ENCODE measurements at regions not wholly inside any gene's neighbourhood (a gene's known extent, or its start where the extent isn't known, plus 50 kb on each side); places are given as distances from the start of the nearest gene placed in this dataset.
A peak's percentile ranks its signal among the peaks of the same experiment; 100 is the strongest.

- Mint-ChIP-seq H3K27me3 (ENCODE audit: low read depth) (peaks cover 14% of the 10 kb centered on the region), H3K27ac (ENCODE audit: unreplicated experiment) (no peak overlapping the region), H3K4me1 (peaks cover 38% of the 10 kb centered on the region), H3K4me3 (no peak overlapping the region), H3K36me3 (ENCODE audit: low read depth) (peaks cover 2% of the 10 kb centered on the region), H3K9me3 (no peaks in the 10 kb centered on the region)
- TF ChIP-seq CTCF (conservative IDR thresholded peaks at IDR 0.05), result no peak
- no peak for DNase-seq (ENCODE audit: low read depth, low spot score)
Measured at GRCh38 chr2:64260093-64260803, 116.0 kb upstream of the PELI1 start.

- Mint-ChIP-seq H3K4me3 (no peak overlapping the region), H3K4me1 (peaks cover 38% of the 10 kb centered on the region), H3K9me3 (no peaks in the 10 kb centered on the region), H3K36me3 (ENCODE audit: low read depth) (no peaks in the 10 kb centered on the region), H3K27me3 (ENCODE audit: low read depth) (peaks cover 9% of the 10 kb centered on the region), H3K27ac (ENCODE audit: unreplicated experiment) (no peak overlapping the region)
- no peak for TF ChIP-seq CTCF (conservative IDR thresholded peaks at IDR 0.05)
- no peak for DNase-seq (ENCODE audit: low read depth, low spot score)
Measured at GRCh38 chr2:64260817-64261216, 116.6 kb upstream of the PELI1 start.

GRCh38 chr2:64262071-64262470 is 117.9 kb upstream of the PELI1 start:
- H3K9me3 Mint-ChIP-seq, result no peaks in the 10 kb centered on the region
- H3K36me3 Mint-ChIP-seq (ENCODE audit: low read depth), result no peaks in the 10 kb centered on the region
- H3K4me3 Mint-ChIP-seq, result no peak overlapping the region
- H3K4me1 Mint-ChIP-seq, result peaks cover 38% of the 10 kb centered on the region
- no peak overlapping the region for H3K27ac Mint-ChIP-seq (ENCODE audit: unreplicated experiment)
- H3K27me3 Mint-ChIP-seq (ENCODE audit: low read depth), result no peaks in the 10 kb centered on the region
- no peak for DNase-seq (ENCODE audit: low read depth, low spot score)
- TF ChIP-seq CTCF (conservative IDR thresholded peaks at IDR 0.05), result no peak

GRCh38 chr2:64262816-64263215 is 118.6 kb upstream of the PELI1 start:
- no peaks in the 10 kb centered on the region for H3K36me3 Mint-ChIP-seq (ENCODE audit: low read depth)
- no peaks in the 10 kb centered on the region for H3K9me3 Mint-ChIP-seq
- no peak for DNase-seq (ENCODE audit: low read depth, low spot score)
- H3K4me1 Mint-ChIP-seq, result peaks cover 38% of the 10 kb centered on the region
- no peaks in the 10 kb centered on the region for H3K27me3 Mint-ChIP-seq (ENCODE audit: low read depth)
- peak overlapping the region; percentile 14 for H3K27ac Mint-ChIP-seq (ENCODE audit: unreplicated experiment)
- no peak for TF ChIP-seq CTCF (conservative IDR thresholded peaks at IDR 0.05)
- no peak overlapping the region for H3K4me3 Mint-ChIP-seq

GRCh38 chr2:64263315-64263714 is 119.1 kb upstream of the PELI1 start:
- Mint-ChIP-seq H3K36me3 (ENCODE audit: low read depth) (no peaks in the 10 kb centered on the region), H3K4me3 (no peak overlapping the region), H3K27ac (ENCODE audit: unreplicated experiment) (no peak overlapping the region), H3K27me3 (ENCODE audit: low read depth) (no peaks in the 10 kb centered on the region), H3K4me1 (peaks cover 38% of the 10 kb centered on the region), H3K9me3 (no peaks in the 10 kb centered on the region)
- no peak for DNase-seq (ENCODE audit: low read depth, low spot score)
- TF ChIP-seq CTCF (conservative IDR thresholded peaks at IDR 0.05), result no peak
